Fibroblast of lung (primary cell): ENCODE measurements at regions not wholly inside any gene's neighbourhood (a gene's known extent, or its start where the extent isn't known, plus 50 kb on each side); places are given as distances from the start of the nearest gene placed in this dataset.

Source experiments
- DNase-seq, 2 donors: peaks; one replicate each; pipeline versions ENCODE4 v3.0.0 to v3.0.0-alpha.2; 2010; ENCODE audit warnings: low read depth in 2 of 2
- H2AFZ ChIP-seq: 2 replicates; pipeline ENCODE4 v1.5.1; 2012; ENCODE audit warnings: low read length, control low read depth, inconsistent platforms
- H3K27ac ChIP-seq: 2 replicates; pipeline ENCODE4 v1.5.1; 2011; ENCODE audit warnings: low read length, control low read depth; ENCODE audit not compliant: insufficient read depth
- H3K27me3 ChIP-seq: 2 replicates; pipeline ENCODE4 v1.5.1; 2011; ENCODE audit warnings: mild to moderate bottlenecking, low read length; ENCODE audit not compliant: control insufficient read depth, insufficient read depth
- H3K36me3 ChIP-seq: 2 replicates; pipeline ENCODE4 v1.5.1; 2011; ENCODE audit warnings: low read length; ENCODE audit not compliant: control insufficient read depth, insufficient read depth
- H3K4me1 ChIP-seq: 2 replicates; pipeline ENCODE4 v1.5.1; 2011; ENCODE audit warnings: low read length; ENCODE audit not compliant: control insufficient read depth, insufficient read depth; ENCODE audit errors: extremely low read depth
- H3K4me2 ChIP-seq: 2 replicates; pipeline ENCODE4 v1.5.1; 2011; ENCODE audit warnings: low read length, control low read depth; ENCODE audit not compliant: insufficient read depth; ENCODE audit errors: extremely low read depth
- H3K4me3 ChIP-seq, 4 experiments: fragments of 200-600 bp in 1 of 4; sonication (generic) in 1 of 4; replicated peaks in 1 of 4; 2 replicates each; pipeline ENCODE4 v1.5.1; 2011 to 2016; ENCODE audit warnings: low read length in 4 of 4, low read depth in 3 of 4, mild to moderate bottlenecking in 3 of 4, control low read depth in 2 of 4, inconsistent platforms in 1 of 4, mixed read lengths in 1 of 4; ENCODE audit not compliant: insufficient read depth in 1 of 4; ENCODE audit errors: control extremely low read depth in 1 of 4
- H3K79me2 ChIP-seq: 2 replicates; pipeline ENCODE4 v1.5.1; 2012; ENCODE audit warnings: mild to moderate bottlenecking, low read length, inconsistent platforms; ENCODE audit not compliant: control insufficient read depth, insufficient read depth
- H3K9ac ChIP-seq: 2 replicates; pipeline ENCODE4 v1.5.1; 2011; ENCODE audit warnings: mild to moderate bottlenecking, low read length, control low read depth; ENCODE audit not compliant: insufficient read depth
- H3K9me3 ChIP-seq: 2 replicates; pipeline ENCODE4 v1.5.1; 2012; ENCODE audit warnings: low read depth, low read length; ENCODE audit not compliant: control insufficient read depth, insufficient read depth
- H4K20me1 ChIP-seq: 2 replicates; pipeline ENCODE4 v1.5.1; 2011; ENCODE audit warnings: low read length; ENCODE audit not compliant: control insufficient read depth, insufficient read depth; ENCODE audit errors: extremely low read depth
- EZH2 ChIP-seq: IDR thresholded peaks from 2 replicates; pipeline ENCODE4 v1.5.1; 2012; ENCODE audit warnings: low read length, control low read depth, mild to moderate bottlenecking; ENCODE audit errors: missing control alignments
- TF ChIP-seq, protein P1 (sequence below), 2 donors: IDR thresholded peaks in 1 of 2; conservative IDR thresholded peaks in 1 of 2; 1 replicate in 1 of 2; 2 replicates in 1 of 2; pipeline ENCODE4 v1.5.1; 2011 to 2012; ENCODE audit warnings: low read length in 2 of 2, control low read depth in 1 of 2, inconsistent platforms in 1 of 2, low read depth in 1 of 2, mild to moderate bottlenecking in 1 of 2

DNA sequence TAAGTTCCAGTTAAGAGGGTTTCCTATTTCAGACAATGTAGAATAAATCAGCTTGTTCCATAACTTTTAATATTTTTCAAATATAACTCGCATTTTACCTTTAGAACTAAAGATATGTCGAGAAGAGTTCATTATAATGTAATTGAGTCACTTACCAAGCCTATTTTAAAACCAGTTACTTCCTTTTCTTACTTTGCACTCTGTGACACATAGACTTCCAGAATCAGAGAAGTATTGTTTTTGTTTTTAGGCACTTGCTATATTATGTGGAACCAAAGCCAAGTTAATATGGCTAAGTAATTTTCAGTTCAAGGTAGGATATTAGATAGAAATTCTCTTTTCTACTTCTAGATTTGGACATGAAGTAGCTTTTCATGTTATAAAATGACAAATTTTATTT lies 182.7 kb upstream of the PRPS1L1 start:
- Histone ChIP-seq H3K27ac (no peak overlapping the region), H3K4me3 (no peak overlapping the region), H3K9ac (no peak overlapping the region), H3K9me3 (no peaks in the 10 kb centered on the region), H3K4me2 (no peak overlapping the region), H3K27me3 (no peaks in the 10 kb centered on the region), H3K4me1 (peaks cover 4% of the 10 kb centered on the region), H3K36me3 (no peaks in the 10 kb centered on the region), H3K79me2 (no peaks in the 10 kb centered on the region), H2AFZ (no peak overlapping the region), H4K20me1 (no peaks in the 10 kb centered on the region)
- TF ChIP-seq, protein P1, sequence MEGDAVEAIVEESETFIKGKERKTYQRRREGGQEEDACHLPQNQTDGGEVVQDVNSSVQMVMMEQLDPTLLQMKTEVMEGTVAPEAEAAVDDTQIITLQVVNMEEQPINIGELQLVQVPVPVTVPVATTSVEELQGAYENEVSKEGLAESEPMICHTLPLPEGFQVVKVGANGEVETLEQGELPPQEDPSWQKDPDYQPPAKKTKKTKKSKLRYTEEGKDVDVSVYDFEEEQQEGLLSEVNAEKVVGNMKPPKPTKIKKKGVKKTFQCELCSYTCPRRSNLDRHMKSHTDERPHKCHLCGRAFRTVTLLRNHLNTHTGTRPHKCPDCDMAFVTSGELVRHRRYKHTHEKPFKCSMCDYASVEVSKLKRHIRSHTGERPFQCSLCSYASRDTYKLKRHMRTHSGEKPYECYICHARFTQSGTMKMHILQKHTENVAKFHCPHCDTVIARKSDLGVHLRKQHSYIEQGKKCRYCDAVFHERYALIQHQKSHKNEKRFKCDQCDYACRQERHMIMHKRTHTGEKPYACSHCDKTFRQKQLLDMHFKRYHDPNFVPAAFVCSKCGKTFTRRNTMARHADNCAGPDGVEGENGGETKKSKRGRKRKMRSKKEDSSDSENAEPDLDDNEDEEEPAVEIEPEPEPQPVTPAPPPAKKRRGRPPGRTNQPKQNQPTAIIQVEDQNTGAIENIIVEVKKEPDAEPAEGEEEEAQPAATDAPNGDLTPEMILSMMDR (conservative IDR thresholded peaks at IDR 0.05 in 1 of 2, IDR thresholded peaks at IDR 0.05 in 1 of 2; ENCODE audit: low read depth in 1 of 2, low read length in 2 of 2), result no peak
- no peak for TF ChIP-seq EZH2
- no peak for DNase-seq

DNA sequence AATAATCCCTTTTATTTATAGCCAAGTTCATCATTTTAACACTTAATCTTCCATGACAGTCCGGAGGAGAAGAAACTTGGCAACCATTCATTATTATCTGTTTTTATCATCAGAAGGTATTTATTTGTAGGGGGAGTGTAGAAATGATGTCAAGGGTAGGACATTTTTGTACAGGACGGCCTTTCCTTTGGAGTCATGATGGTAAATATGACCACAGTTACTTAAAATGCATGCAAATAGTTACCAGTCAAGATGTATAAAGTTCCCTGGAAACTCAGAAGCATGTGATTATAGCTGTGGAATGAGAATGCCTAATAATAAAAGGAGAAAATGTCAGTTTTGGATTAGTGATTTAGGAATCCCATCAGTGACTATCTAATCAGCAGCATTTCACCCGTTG lies 183.1 kb upstream of the PRPS1L1 start:
- H3K4me1 ChIP-seq, result peaks cover 4% of the 10 kb centered on the region
- H3K4me3 ChIP-seq, result no peak overlapping the region
- no peak for DNase-seq
- H3K4me2 ChIP-seq, result no peak overlapping the region
- H3K9ac ChIP-seq, result no peak overlapping the region
- H3K36me3 ChIP-seq, result no peaks in the 10 kb centered on the region
- H3K27me3 ChIP-seq, result no peaks in the 10 kb centered on the region
- H3K79me2 ChIP-seq, result no peaks in the 10 kb centered on the region
- H4K20me1 ChIP-seq, result no peaks in the 10 kb centered on the region
- TF ChIP-seq, protein P1 (conservative IDR thresholded peaks at IDR 0.05 in 1 of 2, IDR thresholded peaks at IDR 0.05 in 1 of 2; ENCODE audit: low read depth in 1 of 2, low read length in 2 of 2), result no peak
- no peak for TF ChIP-seq EZH2
- no peak overlapping the region for H2AFZ ChIP-seq
- H3K27ac ChIP-seq, result no peak overlapping the region
- no peaks in the 10 kb centered on the region for H3K9me3 ChIP-seq

DNA sequence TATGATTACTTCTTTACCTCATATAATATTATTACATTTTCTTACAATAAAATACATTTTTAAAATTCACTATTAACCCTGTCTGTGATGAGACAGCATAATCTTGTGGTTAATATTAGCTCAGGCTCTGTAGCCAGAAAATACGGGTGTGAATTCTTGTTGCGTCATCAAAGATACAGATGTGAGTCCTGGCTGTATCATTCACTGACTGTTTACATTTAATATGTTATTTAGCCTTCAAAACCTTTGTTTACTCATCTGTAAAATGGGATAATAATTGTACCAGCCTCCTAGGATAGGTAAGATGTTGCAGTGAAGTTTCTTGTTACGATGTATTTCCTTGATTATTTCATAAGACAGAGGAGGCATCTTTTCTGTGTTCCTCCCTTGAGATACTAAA lies 184.7 kb upstream of the PRPS1L1 start:
- Histone ChIP-seq H3K79me2 (no peaks in the 10 kb centered on the region), H3K36me3 (no peaks in the 10 kb centered on the region), H3K9me3 (no peaks in the 10 kb centered on the region), H3K4me2 (no peak overlapping the region), H3K27ac (no peak overlapping the region), H3K4me1 (peaks cover 4% of the 10 kb centered on the region), H2AFZ (no peak overlapping the region), H4K20me1 (no peaks in the 10 kb centered on the region), H3K27me3 (no peaks in the 10 kb centered on the region), H3K4me3 (no peak overlapping the region), H3K9ac (no peak overlapping the region)
- DNase-seq, result peak in 1 of 2 donors; percentile 45
- no peak for TF ChIP-seq EZH2
- TF ChIP-seq, protein P1 (conservative IDR thresholded peaks at IDR 0.05 in 1 of 2, IDR thresholded peaks at IDR 0.05 in 1 of 2; ENCODE audit: low read depth in 1 of 2, low read length in 2 of 2), result no peak
